Neural crest cell (in vitro differentiated cells): ENCODE measurements at regions not wholly inside any gene's neighbourhood (a gene's known extent, or its start where the extent isn't known, plus 50 kb on each side); places are given as distances from the start of the nearest gene placed in this dataset.
A peak's percentile ranks its signal among the peaks of the same experiment; 100 is the strongest.

ENCODE experiments used
- DNase-seq: peaks from one replicate; pipeline ENCODE4 v3.0.0; 2021; ENCODE audit warnings: low read depth, mixed read lengths, low spot score
- H3K27ac Mint-ChIP-seq: one replicate; pipeline ENCODE4 v1.8.0; 2021; ENCODE audit warnings: mild to moderate bottlenecking, mixed read lengths; ENCODE audit not compliant: unreplicated experiment
- H3K27me3 Mint-ChIP-seq: 2 replicates; pipeline ENCODE4 v1.8.0; 2021; ENCODE audit warnings: low read depth, mild to moderate bottlenecking, mixed read lengths
- H3K36me3 Mint-ChIP-seq: 2 replicates; pipeline ENCODE4 v1.8.0; 2021; ENCODE audit warnings: low read depth, mild to moderate bottlenecking, mixed read lengths
- H3K4me1 Mint-ChIP-seq: 2 replicates; pipeline ENCODE4 v1.8.0; 2021; ENCODE audit warnings: mixed read lengths
- H3K4me3 Mint-ChIP-seq: one replicate; pipeline ENCODE4 v1.8.0; 2021; ENCODE audit warnings: mild to moderate bottlenecking, mixed read lengths
- H3K9me3 Mint-ChIP-seq: 2 replicates; pipeline ENCODE4 v1.8.0; 2021; ENCODE audit warnings: mixed read lengths
- TF ChIP-seq, protein P1 (sequence below): fragments of 200-600 bp; sonication (generic); conservative IDR thresholded peaks from 2 replicates; pipeline ENCODE4 v1.5.0; 2021; ENCODE audit warnings: antibody characterized with exemption, mild to moderate bottlenecking

DNA sequence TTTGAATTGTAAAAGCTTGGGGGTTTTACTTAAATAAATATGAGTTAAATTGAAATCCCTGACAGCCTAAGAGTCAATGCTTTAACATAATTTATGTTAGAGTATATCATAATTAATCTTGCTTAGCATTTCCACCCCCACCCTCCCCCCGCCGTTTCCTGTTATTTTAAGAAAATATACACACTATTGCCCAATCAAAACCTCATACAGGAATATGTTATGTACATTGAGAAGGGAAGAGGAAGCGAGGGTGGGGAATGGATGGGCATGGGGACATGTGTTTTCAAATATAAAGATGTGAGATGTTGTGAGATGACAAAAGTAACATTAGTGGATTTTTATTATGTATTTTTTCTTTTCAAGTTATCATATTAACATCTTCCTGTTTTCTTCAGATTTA, 561.1 kb upstream of the MEF2C start:
- no peaks in the 10 kb centered on the region for H3K9me3 Mint-ChIP-seq
- H3K4me3 Mint-ChIP-seq, result no peak overlapping the region
- no peaks in the 10 kb centered on the region for H3K36me3 Mint-ChIP-seq
- no peak for DNase-seq
- H3K27ac Mint-ChIP-seq, result no peak overlapping the region
- TF ChIP-seq, protein P1, sequence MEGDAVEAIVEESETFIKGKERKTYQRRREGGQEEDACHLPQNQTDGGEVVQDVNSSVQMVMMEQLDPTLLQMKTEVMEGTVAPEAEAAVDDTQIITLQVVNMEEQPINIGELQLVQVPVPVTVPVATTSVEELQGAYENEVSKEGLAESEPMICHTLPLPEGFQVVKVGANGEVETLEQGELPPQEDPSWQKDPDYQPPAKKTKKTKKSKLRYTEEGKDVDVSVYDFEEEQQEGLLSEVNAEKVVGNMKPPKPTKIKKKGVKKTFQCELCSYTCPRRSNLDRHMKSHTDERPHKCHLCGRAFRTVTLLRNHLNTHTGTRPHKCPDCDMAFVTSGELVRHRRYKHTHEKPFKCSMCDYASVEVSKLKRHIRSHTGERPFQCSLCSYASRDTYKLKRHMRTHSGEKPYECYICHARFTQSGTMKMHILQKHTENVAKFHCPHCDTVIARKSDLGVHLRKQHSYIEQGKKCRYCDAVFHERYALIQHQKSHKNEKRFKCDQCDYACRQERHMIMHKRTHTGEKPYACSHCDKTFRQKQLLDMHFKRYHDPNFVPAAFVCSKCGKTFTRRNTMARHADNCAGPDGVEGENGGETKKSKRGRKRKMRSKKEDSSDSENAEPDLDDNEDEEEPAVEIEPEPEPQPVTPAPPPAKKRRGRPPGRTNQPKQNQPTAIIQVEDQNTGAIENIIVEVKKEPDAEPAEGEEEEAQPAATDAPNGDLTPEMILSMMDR, result no peak
- H3K27me3 Mint-ChIP-seq, result no peaks in the 10 kb centered on the region
- H3K4me1 Mint-ChIP-seq, result peaks cover 17% of the 10 kb centered on the region

DNA sequence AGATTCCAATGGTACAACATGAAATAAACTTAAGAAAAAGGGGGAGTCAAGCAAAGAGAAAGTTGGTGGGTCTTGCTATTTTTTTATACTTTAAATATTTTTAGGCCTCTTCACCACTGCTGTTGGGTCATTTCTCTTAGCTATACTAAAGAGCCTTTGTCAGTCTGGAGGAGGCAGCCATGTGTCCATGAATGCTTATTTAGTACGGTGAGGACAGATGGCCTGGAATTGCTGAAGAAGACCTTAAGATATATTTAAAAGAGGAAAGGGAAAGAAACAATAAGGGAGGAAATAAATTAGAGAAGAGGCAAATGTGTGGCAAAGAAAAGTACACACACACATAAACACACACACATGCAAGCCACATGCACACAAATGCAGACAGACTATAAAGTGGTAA, 560.5 kb upstream of the MEF2C start:
- Mint-ChIP-seq H3K4me1 (peaks cover 17% of the 10 kb centered on the region), H3K4me3 (no peak overlapping the region), H3K27ac (no peak overlapping the region), H3K9me3 (no peaks in the 10 kb centered on the region), H3K27me3 (no peaks in the 10 kb centered on the region), H3K36me3 (no peaks in the 10 kb centered on the region)
- TF ChIP-seq, protein P1, result no peak
- no peak for DNase-seq

DNA sequence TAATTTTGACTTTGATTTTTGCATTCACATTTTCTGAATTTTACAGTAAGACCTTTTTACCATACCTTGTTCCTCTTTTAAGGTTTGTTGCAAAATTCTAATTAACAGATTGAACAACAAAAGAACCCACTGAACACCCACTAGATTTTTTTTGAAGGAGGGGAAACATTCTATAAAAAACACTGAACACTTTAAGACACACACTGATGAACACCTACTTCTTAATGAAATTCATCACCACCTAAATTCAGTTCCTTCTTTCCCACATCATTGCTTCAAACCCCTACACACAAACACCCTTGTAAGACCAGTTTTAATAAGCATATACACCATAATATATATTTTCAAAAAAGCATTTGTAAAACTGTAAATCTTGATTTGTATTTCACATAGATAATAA, 559.0 kb upstream of the MEF2C start:
- DNase-seq, result no peak
- Mint-ChIP-seq H3K4me1 (peaks cover 12% of the 10 kb centered on the region), H3K36me3 (no peaks in the 10 kb centered on the region), H3K27ac (peak overlapping the region; percentile 12), H3K9me3 (no peaks in the 10 kb centered on the region), H3K27me3 (no peaks in the 10 kb centered on the region), H3K4me3 (no peak overlapping the region)
- TF ChIP-seq, protein P1, result no peak

DNA sequence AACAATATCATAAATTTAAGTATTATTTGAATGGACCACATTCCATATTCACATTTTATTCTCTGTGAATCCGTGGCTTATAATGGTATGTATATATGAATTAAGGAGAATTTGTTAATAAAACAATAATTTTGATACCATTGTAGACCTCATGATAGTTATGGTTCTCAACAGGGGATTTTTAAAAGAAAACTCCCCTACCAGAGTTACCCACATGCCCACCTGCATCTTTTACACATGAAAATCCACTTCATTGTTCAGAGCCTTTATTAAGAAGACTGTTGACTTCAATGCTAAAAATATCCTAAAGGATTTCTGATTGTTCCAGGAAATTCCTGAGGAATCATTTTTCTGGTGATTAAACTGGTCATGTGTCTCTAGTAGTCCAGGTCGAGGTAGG, 557.7 kb upstream of the MEF2C start:
- Mint-ChIP-seq H3K27ac (no peak overlapping the region), H3K36me3 (no peaks in the 10 kb centered on the region), H3K9me3 (no peaks in the 10 kb centered on the region), H3K4me1 (peaks cover 11% of the 10 kb centered on the region), H3K27me3 (no peaks in the 10 kb centered on the region), H3K4me3 (no peak overlapping the region)
- DNase-seq, result no peak
- TF ChIP-seq, protein P1, result no peak

DNA sequence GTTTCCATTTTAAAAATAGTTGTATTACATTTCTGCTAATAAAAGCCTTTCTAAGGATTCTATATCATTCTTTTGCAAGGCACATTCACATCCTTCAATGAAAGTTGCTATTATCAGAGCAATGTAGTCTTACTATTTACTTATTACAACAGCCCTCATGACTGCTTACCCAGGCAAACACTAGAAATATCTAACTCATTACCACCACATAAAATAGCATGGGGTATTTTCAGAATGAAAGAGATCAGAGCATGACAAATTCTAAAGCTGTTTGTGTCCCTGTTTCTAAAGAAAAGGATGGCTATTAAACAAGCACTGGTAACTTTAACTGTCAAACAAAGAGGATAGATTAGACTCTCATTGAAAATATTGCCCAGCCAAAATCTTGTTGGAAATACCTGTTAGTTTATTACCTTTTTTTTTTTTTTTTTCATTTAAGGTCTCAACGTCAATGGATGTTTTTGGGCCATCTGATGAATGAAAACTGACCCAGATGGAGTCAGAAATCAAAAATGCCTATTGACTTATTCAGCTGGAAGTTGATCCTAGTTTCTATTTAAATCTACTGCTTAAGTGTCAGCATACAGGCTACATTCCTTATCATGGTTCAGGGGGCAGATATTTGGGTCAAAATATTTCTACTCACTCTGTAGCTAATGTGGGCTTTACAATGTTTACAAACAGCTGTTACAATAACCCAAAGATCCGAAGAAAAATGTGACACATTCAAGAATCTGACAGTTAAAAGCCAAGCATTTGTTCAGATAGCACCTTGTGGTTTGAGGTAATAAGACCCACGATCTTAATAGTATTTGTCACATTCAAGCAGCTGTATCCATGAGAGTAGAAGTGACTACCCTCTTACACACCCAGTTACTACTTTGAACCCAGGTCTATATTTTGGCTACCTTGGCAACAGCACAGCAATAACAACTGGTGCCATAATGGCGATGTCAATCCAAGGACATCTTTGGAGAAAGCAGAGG, 554.8 kb upstream of the MEF2C start:
- no peaks in the 10 kb centered on the region for H3K4me1 Mint-ChIP-seq
- TF ChIP-seq, protein P1, result no peak
- no peaks in the 10 kb centered on the region for H3K9me3 Mint-ChIP-seq
- no peak for DNase-seq
- no peak overlapping the region for H3K4me3 Mint-ChIP-seq
- H3K27ac Mint-ChIP-seq, result no peak overlapping the region
- no peaks in the 10 kb centered on the region for H3K27me3 Mint-ChIP-seq
- H3K36me3 Mint-ChIP-seq, result no peaks in the 10 kb centered on the region
